ENCODE measurements at regions not wholly inside any gene's neighbourhood (a gene's known extent, or its start where the extent isn't known, plus 50 kb on each side); places are given as distances from the start of the nearest gene placed in this dataset.

- TF ChIP-seq REST (IDR thresholded peaks at IDR 0.05; ENCODE audit: unreplicated experiment) (no peak), POLR2AphosphoS5 (IDR thresholded peaks at IDR 0.05; ENCODE audit: low read depth) (no peak), CTCF (conservative IDR thresholded peaks at IDR 0.05; ENCODE audit: low read depth in 2 of 2) (no peak), CREB1 (CRISPR knock-in tag; IDR thresholded peaks at IDR 0.05; ENCODE audit: low read depth) (no peak), EZH2 (IDR thresholded peaks at IDR 0.05; ENCODE audit: low read depth, unreplicated experiment) (no peak), EZH2phosphoT487 (IDR thresholded peaks at IDR 0.05; ENCODE audit: unreplicated experiment) (no peak), STAT1 (IDR thresholded peaks at IDR 0.05; ENCODE audit: unreplicated experiment) (no peak), ETS1 (IDR thresholded peaks at IDR 0.05) (no peak), ZNF331 (CRISPR knock-in tag; IDR thresholded peaks at IDR 0.05; ENCODE audit: low read depth) (no peak), NANOG (IDR thresholded peaks at IDR 0.05; ENCODE audit: borderline replicate concordance) (no peak), JUNB (IDR thresholded peaks at IDR 0.05; ENCODE audit: unreplicated experiment) (no peak), ZNF114 (CRISPR knock-in tag; IDR thresholded peaks at IDR 0.05) (no peak), ZNF462 (CRISPR knock-in tag; IDR thresholded peaks at IDR 0.05) (no peak)
Observed at GRCh38 chr3:168540726-168541125, 445.0 kb upstream of the GOLIM4 start.

Measured in GM23338 (cell line).